Fibroblast of lung (primary cell): ENCODE measurements at regions not wholly inside any gene's neighbourhood (a gene's known extent, or its start where the extent isn't known, plus 50 kb on each side); places are given as distances from the start of the nearest gene placed in this dataset.

Experiments
- EZH2 ChIP-seq: IDR thresholded peaks from 2 replicates; pipeline ENCODE4 v1.5.1; 2012; ENCODE audit warnings: low read length, control low read depth, mild to moderate bottlenecking; ENCODE audit errors: missing control alignments
- TF ChIP-seq, protein P1 (sequence below), 2 donors: IDR thresholded peaks in 1 of 2; conservative IDR thresholded peaks in 1 of 2; 1 replicate in 1 of 2; 2 replicates in 1 of 2; pipeline ENCODE4 v1.5.1; 2011 to 2012; ENCODE audit warnings: low read length in 2 of 2, control low read depth in 1 of 2, inconsistent platforms in 1 of 2, low read depth in 1 of 2, mild to moderate bottlenecking in 1 of 2

DNA sequence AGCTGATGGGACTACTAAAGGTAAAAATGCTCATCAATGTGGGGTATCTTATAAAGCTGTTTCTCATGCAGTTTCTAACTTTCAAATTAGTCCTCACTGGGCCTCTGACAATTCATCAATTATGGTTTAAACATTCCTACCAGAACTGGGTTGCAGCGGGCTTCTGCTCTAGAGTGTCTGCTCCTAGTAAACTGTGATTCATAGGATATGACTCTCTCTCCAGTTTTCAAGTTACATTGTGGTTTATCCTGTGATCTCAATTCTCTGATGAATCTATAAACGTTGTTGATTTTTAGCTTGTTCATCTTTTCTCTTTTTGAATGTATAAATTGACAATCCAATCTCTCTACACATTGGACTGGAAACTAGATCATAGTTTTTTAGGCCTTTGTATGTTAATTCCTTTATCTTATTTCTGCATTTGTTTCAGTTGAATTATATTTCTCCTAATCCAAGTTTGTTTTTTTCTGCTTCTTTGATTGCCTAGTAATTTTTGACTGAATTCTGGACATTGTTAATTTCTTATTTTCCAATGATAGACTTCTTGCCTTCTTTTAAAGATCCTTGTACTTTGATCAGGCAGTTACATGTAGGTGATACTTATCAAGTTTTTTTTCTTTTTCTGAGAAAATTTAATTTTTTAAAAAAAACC lies 822.6 kb downstream of the TLE1 start:
- TF ChIP-seq, protein P1, sequence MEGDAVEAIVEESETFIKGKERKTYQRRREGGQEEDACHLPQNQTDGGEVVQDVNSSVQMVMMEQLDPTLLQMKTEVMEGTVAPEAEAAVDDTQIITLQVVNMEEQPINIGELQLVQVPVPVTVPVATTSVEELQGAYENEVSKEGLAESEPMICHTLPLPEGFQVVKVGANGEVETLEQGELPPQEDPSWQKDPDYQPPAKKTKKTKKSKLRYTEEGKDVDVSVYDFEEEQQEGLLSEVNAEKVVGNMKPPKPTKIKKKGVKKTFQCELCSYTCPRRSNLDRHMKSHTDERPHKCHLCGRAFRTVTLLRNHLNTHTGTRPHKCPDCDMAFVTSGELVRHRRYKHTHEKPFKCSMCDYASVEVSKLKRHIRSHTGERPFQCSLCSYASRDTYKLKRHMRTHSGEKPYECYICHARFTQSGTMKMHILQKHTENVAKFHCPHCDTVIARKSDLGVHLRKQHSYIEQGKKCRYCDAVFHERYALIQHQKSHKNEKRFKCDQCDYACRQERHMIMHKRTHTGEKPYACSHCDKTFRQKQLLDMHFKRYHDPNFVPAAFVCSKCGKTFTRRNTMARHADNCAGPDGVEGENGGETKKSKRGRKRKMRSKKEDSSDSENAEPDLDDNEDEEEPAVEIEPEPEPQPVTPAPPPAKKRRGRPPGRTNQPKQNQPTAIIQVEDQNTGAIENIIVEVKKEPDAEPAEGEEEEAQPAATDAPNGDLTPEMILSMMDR (conservative IDR thresholded peaks at IDR 0.05 in 1 of 2, IDR thresholded peaks at IDR 0.05 in 1 of 2; ENCODE audit: low read depth in 1 of 2, low read length in 2 of 2) = no peak
- TF ChIP-seq EZH2 = no peak
